22Rv1 (cell line): ENCODE measurements at regions not wholly inside any gene's neighbourhood (a gene's known extent, or its start where the extent isn't known, plus 50 kb on each side); places are given as distances from the start of the nearest gene placed in this dataset.

ENCODE experiments used
- H3K27ac ChIP-seq: fragments of 450-650 bp; 2 replicates; pipeline ENCODE4 v1.5.1; 2017
- ZFX ChIP-seq: fragments of 450-650 bp; IDR thresholded peaks from 2 replicates; pipeline ENCODE4 v1.6.1; 2017; ENCODE audit warnings: antibody characterized with exemption, borderline replicate concordance
- TF ChIP-seq, protein P1 (sequence below): fragments of 450-650 bp; IDR thresholded peaks from 2 replicates; pipeline ENCODE4 v1.5.1; 2017; ENCODE audit warnings: mild to moderate bottlenecking

DNA sequence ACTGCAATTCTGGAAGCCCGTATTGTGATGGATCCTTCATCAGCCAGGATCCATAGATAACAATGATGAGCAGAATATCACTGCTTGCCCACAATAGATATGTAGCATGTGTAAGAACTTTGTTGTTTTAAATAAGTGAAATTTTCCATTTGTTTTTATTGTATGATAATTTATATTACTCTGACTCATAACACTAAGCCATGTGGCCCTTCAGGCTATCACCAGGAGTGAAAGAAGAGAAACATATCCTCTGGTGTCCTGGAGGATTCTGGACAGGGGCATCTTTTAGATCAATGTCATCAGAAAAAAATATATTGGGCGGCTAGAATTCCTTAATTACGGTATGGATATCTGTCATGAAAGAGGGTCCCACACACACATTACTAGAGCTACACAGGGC, 167.5 kb downstream of the SLC6A15 start:
- H3K27ac ChIP-seq: no peak overlapping the region
- TF ChIP-seq ZFX: no peak
- TF ChIP-seq, protein P1, sequence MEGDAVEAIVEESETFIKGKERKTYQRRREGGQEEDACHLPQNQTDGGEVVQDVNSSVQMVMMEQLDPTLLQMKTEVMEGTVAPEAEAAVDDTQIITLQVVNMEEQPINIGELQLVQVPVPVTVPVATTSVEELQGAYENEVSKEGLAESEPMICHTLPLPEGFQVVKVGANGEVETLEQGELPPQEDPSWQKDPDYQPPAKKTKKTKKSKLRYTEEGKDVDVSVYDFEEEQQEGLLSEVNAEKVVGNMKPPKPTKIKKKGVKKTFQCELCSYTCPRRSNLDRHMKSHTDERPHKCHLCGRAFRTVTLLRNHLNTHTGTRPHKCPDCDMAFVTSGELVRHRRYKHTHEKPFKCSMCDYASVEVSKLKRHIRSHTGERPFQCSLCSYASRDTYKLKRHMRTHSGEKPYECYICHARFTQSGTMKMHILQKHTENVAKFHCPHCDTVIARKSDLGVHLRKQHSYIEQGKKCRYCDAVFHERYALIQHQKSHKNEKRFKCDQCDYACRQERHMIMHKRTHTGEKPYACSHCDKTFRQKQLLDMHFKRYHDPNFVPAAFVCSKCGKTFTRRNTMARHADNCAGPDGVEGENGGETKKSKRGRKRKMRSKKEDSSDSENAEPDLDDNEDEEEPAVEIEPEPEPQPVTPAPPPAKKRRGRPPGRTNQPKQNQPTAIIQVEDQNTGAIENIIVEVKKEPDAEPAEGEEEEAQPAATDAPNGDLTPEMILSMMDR: no peak

DNA sequence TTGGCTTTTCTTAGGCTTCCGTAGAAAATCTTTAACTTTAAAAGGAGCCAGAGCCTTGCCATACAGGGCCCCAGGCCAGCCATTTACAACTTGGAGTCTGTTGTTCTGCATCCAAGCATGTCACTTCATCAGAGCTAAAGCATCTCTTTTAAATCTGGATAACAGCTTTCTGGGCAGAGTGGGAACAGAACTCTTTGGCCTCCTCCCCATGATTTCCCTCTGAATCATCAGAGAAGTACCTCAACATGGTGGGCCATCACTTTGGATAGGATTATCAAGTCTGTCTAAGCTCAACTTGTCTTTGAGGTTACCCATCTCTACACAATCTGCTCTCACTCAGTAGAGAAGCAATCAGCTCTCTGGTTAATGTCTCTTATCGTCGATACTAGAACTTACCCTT, 170.9 kb downstream of the SLC6A15 start:
- TF ChIP-seq ZFX: no peak
- TF ChIP-seq, protein P1: no peak
- no peak overlapping the region for H3K27ac ChIP-seq

DNA sequence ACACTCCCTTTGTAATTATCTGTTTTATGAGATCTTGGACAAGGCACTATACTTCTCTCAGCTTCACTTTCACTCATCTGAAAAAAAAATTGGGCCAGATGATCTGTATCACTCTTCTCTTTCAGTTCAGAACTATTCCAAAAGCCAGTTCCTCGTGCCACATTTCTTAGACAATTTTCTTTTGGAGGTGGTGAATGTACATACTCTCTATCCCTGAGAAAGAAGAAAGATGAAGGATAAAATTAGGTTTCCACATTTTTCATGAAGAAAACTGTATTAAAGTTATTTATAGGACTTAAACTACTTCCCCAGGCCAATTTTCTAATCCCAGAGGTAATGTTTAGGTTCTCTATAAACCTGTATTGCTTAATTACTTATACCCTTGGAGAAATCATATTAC, 171.6 kb downstream of the SLC6A15 start:
- TF ChIP-seq, protein P1: no peak
- TF ChIP-seq ZFX: no peak
- no peak overlapping the region for H3K27ac ChIP-seq

DNA sequence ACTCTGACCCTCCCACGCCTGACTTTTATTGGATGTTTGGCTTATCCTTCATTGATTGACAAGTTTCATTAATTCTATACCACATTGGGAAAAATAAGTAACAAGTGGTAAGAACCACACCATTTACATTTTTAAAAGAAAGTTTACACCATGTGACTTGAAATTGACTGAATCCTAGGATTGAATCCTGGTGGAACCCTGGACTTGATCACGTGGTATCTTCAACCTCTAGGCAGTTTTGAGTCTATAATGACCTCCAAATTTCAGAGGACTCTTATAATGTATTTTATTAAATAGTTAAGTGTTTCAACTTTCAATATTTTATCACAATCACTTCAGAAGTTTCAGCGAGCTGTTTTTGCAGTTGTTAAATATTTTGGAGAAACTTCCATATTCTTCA, 172.0 kb downstream of the SLC6A15 start:
- no peak for TF ChIP-seq ZFX
- TF ChIP-seq, protein P1: no peak
- H3K27ac ChIP-seq: no peak overlapping the region

DNA sequence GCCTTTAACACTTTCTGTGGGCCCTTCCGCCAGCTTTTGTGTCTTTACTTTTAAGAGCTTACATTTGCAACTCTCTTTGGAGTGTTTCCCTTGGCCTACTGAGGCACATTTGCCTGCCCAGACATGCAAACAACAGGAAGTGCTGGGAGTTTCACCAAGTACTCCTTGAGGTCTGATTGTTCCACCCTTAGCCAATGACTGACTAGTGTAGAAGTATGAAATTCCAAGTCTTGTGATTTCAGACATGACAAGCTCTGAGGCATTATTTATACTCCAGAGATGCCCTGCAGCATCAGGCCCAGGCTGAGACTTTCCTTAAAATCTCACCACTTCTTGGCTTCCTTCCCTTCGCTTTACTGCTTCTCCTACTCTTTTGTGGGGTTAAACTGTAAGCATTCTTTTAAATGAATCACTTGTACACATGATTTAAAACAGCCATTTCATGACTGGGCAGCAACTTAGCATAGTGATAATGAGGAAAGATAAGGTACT, 174.1 kb downstream of the SLC6A15 start:
- no peak overlapping the region for H3K27ac ChIP-seq
- TF ChIP-seq, protein P1: no peak
- TF ChIP-seq ZFX: no peak

DNA sequence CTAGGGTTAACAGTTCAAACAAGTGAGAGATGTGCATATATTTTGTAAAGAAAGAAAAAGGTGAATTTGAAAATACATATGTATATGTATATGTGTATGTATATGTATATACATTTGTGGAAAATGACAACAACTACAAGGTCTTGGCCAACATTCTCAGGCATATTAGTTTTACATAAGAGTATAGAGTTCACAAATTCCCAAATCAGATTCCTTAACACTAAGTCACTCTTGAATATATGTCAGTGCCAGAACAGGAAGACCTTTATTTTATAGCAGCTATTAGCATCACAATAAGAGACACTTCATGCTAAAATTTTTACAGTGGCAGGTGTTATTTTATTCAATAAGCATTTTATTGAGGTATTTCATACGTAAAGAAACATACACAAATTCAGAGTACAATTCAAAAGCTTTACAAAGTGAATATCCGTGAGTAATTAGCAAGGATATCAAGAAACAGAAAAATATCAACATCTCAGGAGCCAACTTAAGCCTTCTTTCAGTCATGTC, 179.7 kb downstream of the SLC6A15 start:
- H3K27ac ChIP-seq: no peak overlapping the region
- no peak for TF ChIP-seq ZFX
- TF ChIP-seq, protein P1: no peak

DNA sequence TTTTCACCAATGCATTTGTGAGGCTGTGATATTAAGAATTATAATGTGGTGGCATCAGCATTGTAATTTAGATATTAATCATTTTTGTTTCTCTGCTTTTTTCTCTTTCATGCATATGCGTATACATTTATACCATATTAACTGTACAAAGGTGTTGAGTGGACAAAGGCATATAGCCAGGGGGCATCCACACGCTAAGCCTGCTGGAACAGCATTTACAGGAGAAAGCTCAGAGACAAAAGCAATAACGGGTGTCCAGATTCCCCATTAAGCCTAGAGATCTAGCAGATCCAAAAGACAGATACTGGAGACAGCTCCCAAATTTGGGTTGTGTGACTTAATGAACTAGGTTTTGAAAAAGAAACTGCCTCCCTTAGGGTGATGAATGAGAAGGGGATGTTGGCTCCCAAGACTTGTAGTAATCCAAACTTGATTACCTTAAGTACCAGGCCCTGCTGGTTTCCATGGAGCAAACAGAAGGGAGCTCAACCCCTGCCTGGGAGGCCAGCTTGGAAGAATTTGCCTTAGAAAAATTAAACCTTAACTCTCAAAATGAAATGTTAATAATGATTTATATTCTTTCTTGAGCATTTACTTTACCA, 181.9 kb downstream of the SLC6A15 start:
- no peak for TF ChIP-seq ZFX
- TF ChIP-seq, protein P1: no peak
- no peak overlapping the region for H3K27ac ChIP-seq
